Lower leg skin (tissue), 3 donors: ENCODE measurements at regions not wholly inside any gene's neighbourhood (a gene's known extent, or its start where the extent isn't known, plus 50 kb on each side); places are given as distances from the start of the nearest gene placed in this dataset.

Experiments used
- CTCF ChIP-seq, 3 donors: fragments of 450-650 bp; IDR thresholded peaks; one replicate each; pipeline ENCODE4 v1.5.1; 2016; ENCODE audit warnings: antibody characterized with exemption in 3 of 3, mild to moderate bottlenecking in 3 of 3, moderate library complexity in 2 of 3
- POLR2A ChIP-seq, 2 donors: fragments of 450-650 bp; IDR thresholded peaks; one replicate each; pipeline ENCODE4 v1.6.1; 2016 to 2017; ENCODE audit warnings: antibody characterized with exemption in 2 of 2, mild to moderate bottlenecking in 1 of 2, moderate library complexity in 1 of 2

DNA sequence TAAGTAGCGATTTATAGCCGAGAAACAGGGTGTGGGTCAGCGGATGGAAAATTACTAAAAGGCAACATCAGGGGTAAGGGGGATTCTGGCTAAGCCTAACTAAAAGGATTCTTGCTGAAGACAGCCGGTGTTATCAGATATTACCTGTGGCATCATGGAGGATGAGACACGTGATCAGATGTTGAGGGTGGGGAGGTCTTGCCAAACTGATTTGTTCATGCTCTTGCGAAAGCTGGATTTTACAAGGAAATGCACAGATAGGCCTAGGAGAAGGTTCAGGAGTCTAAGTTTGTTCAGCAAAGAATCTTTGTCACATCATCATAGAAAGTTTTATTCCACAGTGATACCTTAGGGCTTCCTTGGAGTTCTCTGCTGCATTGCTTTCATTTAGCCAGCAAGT, 396.8 kb upstream of the TBL1XR1 start:
- TF ChIP-seq CTCF (IDR thresholded peaks at IDR 0.05) (no peak), POLR2A (IDR thresholded peaks at IDR 0.05) (no peak)
